A673 (cell line): ENCODE measurements at regions not wholly inside any gene's neighbourhood (a gene's known extent, or its start where the extent isn't known, plus 50 kb on each side); places are given as distances from the start of the nearest gene placed in this dataset.

Source experiments
- BruUV-seq: library from RNA; stranded (reverse); fragments of 400-500 nt; replicated peaks from 2 replicates; lab custom pipeline; 2021; lab: Mats Ljungman, UMichigan
- CTCF ChIA-PET: fragments of 300-600 bp; sonication (Branson Sonifier 250); formaldehyde crosslinking; loops from one replicate; lab custom pipeline; 2022; ENCODE audit warnings: antibody characterized with exemption; lab: Charles Lee
- POLR2A ChIA-PET: fragments of 300-600 bp; sonication (Branson Sonifier 250); formaldehyde crosslinking; loops from one replicate; lab custom pipeline; 2022; ENCODE audit warnings: antibody characterized with exemption; ENCODE audit not compliant: low non-redundant PET; lab: Charles Lee
- DNase-seq: peaks from one replicate; pipeline ENCODE4 v3.0.0-alpha.2; 2015; ENCODE audit warnings: low spot score
- H3K27ac ChIP-seq: fragments of 200-600 bp; sonication (generic); 2 replicates; pipeline ENCODE4 v1.5.1; 2016; ENCODE audit warnings: mixed run types, low read depth, mild to moderate bottlenecking, mixed read lengths, antibody characterized with exemption, low read length; ENCODE audit not compliant: poor library complexity, severe bottlenecking
- H3K27me3 ChIP-seq: fragments of 200-600 bp; sonication (generic); replicated peaks from 2 replicates; pipeline ENCODE4 v1.6.1; 2017; ENCODE audit warnings: mixed run types, low read depth, mild to moderate bottlenecking, mixed read lengths, antibody characterized with exemption, low read length; ENCODE audit not compliant: insufficient read depth, poor library complexity
- H3K36me3 ChIP-seq: fragments of 200-600 bp; sonication (generic); 2 replicates; pipeline ENCODE4 v1.6.1; 2016; ENCODE audit warnings: mixed run types, mild to moderate bottlenecking, mixed read lengths, antibody characterized with exemption, low read length; ENCODE audit not compliant: insufficient read depth, poor library complexity, severe bottlenecking
- H3K4me1 ChIP-seq: fragments of 200-600 bp; sonication (generic); 2 replicates; pipeline ENCODE4 v1.6.1; 2017; ENCODE audit warnings: mixed run types, mild to moderate bottlenecking, mixed read lengths, antibody characterized with exemption, low read length; ENCODE audit not compliant: insufficient read depth, poor library complexity, severe bottlenecking
- H3K4me3 ChIP-seq: fragments of 200-600 bp; sonication (generic); 2 replicates; pipeline ENCODE4 v1.5.1; 2016; ENCODE audit warnings: low read depth, mixed run types, mild to moderate bottlenecking, mixed read lengths, low read length; ENCODE audit not compliant: poor library complexity, severe bottlenecking
- H3K9me3 ChIP-seq: fragments of 200-600 bp; sonication (generic); 2 replicates; pipeline ENCODE4 v1.6.1; 2016; ENCODE audit warnings: mixed run types, low read depth, mild to moderate bottlenecking, mixed read lengths, antibody characterized with exemption, low read length; ENCODE audit not compliant: poor library complexity, severe bottlenecking
- EZH2 ChIP-seq: fragments of 200-600 bp; sonication (generic); IDR thresholded peaks from 2 replicates; pipeline ENCODE4 v1.6.1; 2017; ENCODE audit warnings: borderline replicate concordance, low read depth, mild to moderate bottlenecking, mixed read lengths, antibody characterized with exemption, low read length; ENCODE audit not compliant: poor library complexity, severe bottlenecking
- intact Hi-C: fragments of 100-400 bp; cut with micrococcal nuclease; formaldehyde crosslinking; loops from one replicate; pipeline ENCODE4 v1.10.0; 2022; ENCODE audit not compliant: unreplicated experiment
- TF ChIP-seq, protein P1 (sequence below): fragments of 300-800, 200-600 bp; sonication (generic); conservative IDR thresholded peaks from 2 replicates; pipeline ENCODE4 v1.5.1; 2017; ENCODE audit warnings: low read depth, mild to moderate bottlenecking, antibody characterized with exemption, low read length, moderate library complexity, mixed read lengths

DNA sequence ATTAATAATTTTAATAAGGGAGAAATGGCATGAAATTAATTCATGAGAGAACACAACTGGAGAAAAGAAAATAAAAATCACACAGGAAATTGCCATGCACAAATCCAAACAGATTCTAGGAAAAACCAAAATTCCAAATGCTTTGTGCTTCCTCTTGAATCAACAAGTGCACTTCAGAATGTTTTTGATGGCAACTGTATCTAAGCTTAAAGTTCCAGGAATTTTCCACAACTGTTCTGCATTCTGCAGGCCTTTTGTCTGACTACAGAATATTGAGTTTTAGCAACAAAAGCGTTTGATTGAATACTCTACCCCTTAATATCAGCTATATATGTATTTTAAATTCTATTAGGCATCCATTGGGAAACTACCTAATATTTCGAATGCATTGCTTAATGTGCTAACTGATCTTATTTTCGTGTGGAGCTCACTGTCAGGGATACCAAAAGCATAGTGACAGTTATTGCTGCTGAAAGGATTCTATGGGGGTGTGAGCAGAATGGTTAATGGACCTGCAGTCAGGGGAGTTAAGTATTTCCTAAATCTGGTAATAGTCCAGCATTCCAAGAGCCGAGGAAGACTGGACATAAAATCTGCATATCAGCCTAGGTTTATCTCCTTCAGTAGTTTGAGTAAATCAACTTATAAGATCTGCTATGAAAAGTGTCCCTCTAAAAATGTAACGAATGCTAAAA, 482.7 kb upstream of the POU3F3 start:
- no peak for DNase-seq
- no peaks in the 10 kb centered on the region for H3K4me1 ChIP-seq
- BruUV-seq = no TSS peak
- no peak overlapping the region for H3K27ac ChIP-seq
- intact Hi-C loops = no loop called here
- no peaks in the 10 kb centered on the region for H3K27me3 ChIP-seq
- no peaks in the 10 kb centered on the region for H3K36me3 ChIP-seq
- ChIA-PET CTCF (no interaction called here), POLR2A (no interaction called here)
- H3K4me3 ChIP-seq = no peak overlapping the region
- no peaks in the 10 kb centered on the region for H3K9me3 ChIP-seq
- TF ChIP-seq, protein P1, sequence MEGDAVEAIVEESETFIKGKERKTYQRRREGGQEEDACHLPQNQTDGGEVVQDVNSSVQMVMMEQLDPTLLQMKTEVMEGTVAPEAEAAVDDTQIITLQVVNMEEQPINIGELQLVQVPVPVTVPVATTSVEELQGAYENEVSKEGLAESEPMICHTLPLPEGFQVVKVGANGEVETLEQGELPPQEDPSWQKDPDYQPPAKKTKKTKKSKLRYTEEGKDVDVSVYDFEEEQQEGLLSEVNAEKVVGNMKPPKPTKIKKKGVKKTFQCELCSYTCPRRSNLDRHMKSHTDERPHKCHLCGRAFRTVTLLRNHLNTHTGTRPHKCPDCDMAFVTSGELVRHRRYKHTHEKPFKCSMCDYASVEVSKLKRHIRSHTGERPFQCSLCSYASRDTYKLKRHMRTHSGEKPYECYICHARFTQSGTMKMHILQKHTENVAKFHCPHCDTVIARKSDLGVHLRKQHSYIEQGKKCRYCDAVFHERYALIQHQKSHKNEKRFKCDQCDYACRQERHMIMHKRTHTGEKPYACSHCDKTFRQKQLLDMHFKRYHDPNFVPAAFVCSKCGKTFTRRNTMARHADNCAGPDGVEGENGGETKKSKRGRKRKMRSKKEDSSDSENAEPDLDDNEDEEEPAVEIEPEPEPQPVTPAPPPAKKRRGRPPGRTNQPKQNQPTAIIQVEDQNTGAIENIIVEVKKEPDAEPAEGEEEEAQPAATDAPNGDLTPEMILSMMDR = no peak
- TF ChIP-seq EZH2 = no peak

DNA sequence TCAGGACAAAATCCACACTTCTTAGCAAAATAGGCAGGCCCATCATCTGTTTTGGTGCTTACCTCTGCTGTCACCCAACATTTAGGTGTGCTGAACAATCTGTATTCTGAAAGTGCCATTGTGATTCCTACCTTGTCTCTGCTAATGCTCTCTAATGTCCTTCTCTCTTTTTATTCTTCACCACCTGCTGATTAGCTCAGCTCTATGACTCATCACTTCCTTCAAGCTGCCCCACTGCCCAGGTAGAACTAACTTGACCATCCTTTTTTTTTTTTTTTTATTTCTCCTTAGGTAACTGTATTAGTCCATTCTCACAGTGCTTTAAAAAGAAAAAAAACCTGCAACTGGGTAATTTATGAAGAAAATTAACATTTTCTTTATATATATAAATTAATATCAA, 478.7 kb upstream of the POU3F3 start:
- TF ChIP-seq EZH2 = no peak
- TF ChIP-seq, protein P1 = no peak
- H3K9me3 ChIP-seq = no peaks in the 10 kb centered on the region
- H3K36me3 ChIP-seq = no peaks in the 10 kb centered on the region
- no TSS peak for BruUV-seq
- H3K27ac ChIP-seq = no peak overlapping the region
- no peaks in the 10 kb centered on the region for H3K27me3 ChIP-seq
- ChIA-PET POLR2A (no interaction called here), CTCF (no interaction called here)
- no peaks in the 10 kb centered on the region for H3K4me1 ChIP-seq
- H3K4me3 ChIP-seq = no peak overlapping the region
- intact Hi-C loops = no loop called here
- DNase-seq = no peak

DNA sequence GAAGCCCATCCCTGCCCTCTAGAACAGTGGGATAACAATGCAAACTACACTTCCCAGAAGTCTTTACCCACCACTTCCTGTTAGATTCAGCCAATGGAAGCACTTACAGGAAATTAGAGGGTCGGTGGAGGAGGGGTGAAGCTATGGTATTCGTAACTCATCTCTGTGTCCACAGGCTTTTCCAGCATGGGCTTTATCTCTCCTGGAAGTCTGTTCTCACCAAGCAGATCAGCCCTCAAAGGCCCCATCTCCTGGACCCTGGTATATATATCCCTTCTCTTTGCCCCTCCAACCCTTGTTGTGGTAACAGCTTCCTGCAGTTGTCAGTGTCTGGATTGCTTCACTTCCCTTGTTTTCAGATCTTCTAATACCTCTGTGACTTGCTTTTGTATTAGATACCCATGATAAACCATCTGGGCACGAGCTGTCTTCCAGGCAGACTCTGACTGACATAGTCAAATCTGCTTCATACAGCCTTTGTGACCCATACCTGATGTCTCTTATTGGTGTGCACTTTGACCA, 475.0 kb upstream of the POU3F3 start:
- Histone ChIP-seq H3K4me1 (no peaks in the 10 kb centered on the region), H3K36me3 (no peaks in the 10 kb centered on the region), H3K27ac (no peak overlapping the region), H3K27me3 (no peaks in the 10 kb centered on the region), H3K9me3 (no peaks in the 10 kb centered on the region), H3K4me3 (no peak overlapping the region)
- intact Hi-C loops = no loop called here
- peak; percentile 12 for DNase-seq
- no peak for TF ChIP-seq EZH2
- TF ChIP-seq, protein P1 = no peak
- ChIA-PET POLR2A (no interaction called here), CTCF (no interaction called here)
- BruUV-seq = no TSS peak
